PC-9 (cell line): ENCODE measurements at regions not wholly inside any gene's neighbourhood (a gene's known extent, or its start where the extent isn't known, plus 50 kb on each side); places are given as distances from the start of the nearest gene placed in this dataset.

Experiments
- BruUV-seq: library from RNA; stranded (reverse); fragments of 400-500 nt; replicated peaks from 2 replicates; lab custom pipeline; 2021; lab: Mats Ljungman, UMichigan
- CTCF ChIA-PET: fragments of 300-600 bp; sonication (Branson Sonifier 250); formaldehyde crosslinking; loops from one replicate; lab custom pipeline; 2022; ENCODE audit warnings: antibody characterized with exemption; lab: Charles Lee
- POLR2A ChIA-PET: fragments of 300-600 bp; sonication (Branson Sonifier 250); formaldehyde crosslinking; loops from one replicate; lab custom pipeline; 2022; ENCODE audit warnings: antibody characterized with exemption; ENCODE audit not compliant: unreplicated experiment; lab: Charles Lee
- DNase-seq, 2 experiments: peaks; one replicate each; pipeline versions ENCODE4 v3.0.0 to v3.0.0-alpha.2; 2015 to 2022; ENCODE audit warnings: mixed read lengths in 1 of 2
- H2AFZ ChIP-seq: fragments of 200-600 bp; sonication (generic); 2 replicates; pipeline ENCODE4 v1.8.1; 2017; ENCODE audit warnings: antibody characterized with exemption
- H3F3A ChIP-seq: fragments of 200-600 bp; sonication (generic); 2 replicates; pipeline ENCODE4 v1.8.1; 2017; ENCODE audit warnings: antibody characterized with exemption, mild to moderate bottlenecking, low read depth; ENCODE audit not compliant: insufficient read depth
- H3K27ac ChIP-seq: fragments of 200-600 bp; sonication (generic); 2 replicates; pipeline ENCODE4 v1.6.1; 2016; ENCODE audit warnings: mixed run types
- H3K27me3 ChIP-seq: fragments of 200-600 bp; sonication (generic); 2 replicates; pipeline ENCODE4 v1.6.1; 2016; ENCODE audit warnings: low read depth, mixed run types; ENCODE audit not compliant: insufficient read depth
- H3K36me3 ChIP-seq: fragments of 200-600 bp; sonication (generic); 2 replicates; pipeline ENCODE4 v1.6.1; 2016; ENCODE audit warnings: low read depth, mixed run types
- H3K4me1 ChIP-seq: fragments of 200-600 bp; sonication (generic); replicated peaks from 2 replicates; pipeline ENCODE4 v1.6.1; 2016; ENCODE audit warnings: mixed run types; ENCODE audit not compliant: insufficient read depth
- H3K4me2 ChIP-seq: fragments of 200-600 bp; sonication (generic); 2 replicates; pipeline ENCODE4 v1.6.1; 2017; ENCODE audit warnings: mixed run types
- H3K4me3 ChIP-seq: fragments of 200-600 bp; sonication (generic); 2 replicates; pipeline ENCODE4 v1.6.1; 2016; ENCODE audit warnings: mixed run types
- H3K79me2 ChIP-seq: fragments of 200-600 bp; sonication (generic); 2 replicates; pipeline ENCODE4 v1.6.1; 2017; ENCODE audit warnings: low read depth, mixed run types
- H3K9me2 ChIP-seq: fragments of 200-600 bp; sonication (generic); 2 replicates; pipeline ENCODE4 v1.8.1; 2017; ENCODE audit warnings: mild to moderate bottlenecking; ENCODE audit not compliant: insufficient read depth
- H3K9me3 ChIP-seq: fragments of 200-600 bp; sonication (generic); 2 replicates; pipeline ENCODE4 v1.8.1; 2016; ENCODE audit warnings: low read depth; ENCODE audit not compliant: insufficient read depth
- H4K20me1 ChIP-seq: fragments of 200-600 bp; sonication (generic); 2 replicates; pipeline ENCODE4 v1.8.1; 2017; ENCODE audit not compliant: insufficient read depth
- CTCF ChIP-seq: fragments of 200-600 bp; sonication (generic); conservative IDR thresholded peaks from 2 replicates; pipeline ENCODE4 v1.6.1; 2017; ENCODE audit warnings: mixed run types, antibody characterized with exemption, mild to moderate bottlenecking, moderate library complexity
- EZH2 ChIP-seq: fragments of 200-600 bp; sonication (generic); IDR thresholded peaks from 2 replicates; pipeline ENCODE4 v1.8.0; 2017; ENCODE audit warnings: antibody characterized with exemption, low read depth
- intact Hi-C: fragments of 100-400 bp; cut with micrococcal nuclease; formaldehyde crosslinking; loops from one replicate; pipeline ENCODE4 v1.10.0; 2022; ENCODE audit not compliant: unreplicated experiment

GRCh38 chrX:10972706-10973105, 138.4 kb upstream of the HCCS start:
- Histone ChIP-seq H3K27ac (no peak overlapping the region), H3K4me3 (no peak overlapping the region), H3K9me3 (no peaks in the 10 kb centered on the region), H3K4me1 (no peaks in the 10 kb centered on the region), H3K9me2 (no peaks in the 10 kb centered on the region), H3K27me3 (no peaks in the 10 kb centered on the region), H4K20me1 (no peaks in the 10 kb centered on the region), H3K4me2 (no peak overlapping the region), H2AFZ (no peak overlapping the region), H3K79me2 (no peaks in the 10 kb centered on the region), H3F3A (no peaks in the 10 kb centered on the region), H3K36me3 (no peaks in the 10 kb centered on the region)
- intact Hi-C loops = no loop called here
- no peak for TF ChIP-seq EZH2
- no peak for TF ChIP-seq CTCF
- ChIA-PET POLR2A (no interaction called here), CTCF (no interaction called here)
- no TSS peak for BruUV-seq
- no peak for DNase-seq

GRCh38 chrX:10974920-10975319, 136.2 kb upstream of the HCCS start:
- ChIA-PET POLR2A (no interaction called here), CTCF (no interaction called here)
- Histone ChIP-seq H3K79me2 (no peaks in the 10 kb centered on the region), H3K4me2 (no peak overlapping the region), H3K27me3 (no peaks in the 10 kb centered on the region), H3K27ac (no peak overlapping the region), H3F3A (no peaks in the 10 kb centered on the region), H2AFZ (no peak overlapping the region), H3K9me2 (no peaks in the 10 kb centered on the region), H3K36me3 (no peaks in the 10 kb centered on the region), H3K4me1 (no peaks in the 10 kb centered on the region), H3K4me3 (no peak overlapping the region), H3K9me3 (no peaks in the 10 kb centered on the region), H4K20me1 (no peaks in the 10 kb centered on the region)
- TF ChIP-seq CTCF = no peak
- no peak for TF ChIP-seq EZH2
- intact Hi-C loops = no loop called here
- DNase-seq = no peak
- no TSS peak for BruUV-seq

- Histone ChIP-seq H3K36me3 (no peaks in the 10 kb centered on the region), H4K20me1 (no peaks in the 10 kb centered on the region), H3K9me3 (no peaks in the 10 kb centered on the region), H3K4me3 (no peak overlapping the region), H2AFZ (no peak overlapping the region), H3K4me1 (no peaks in the 10 kb centered on the region), H3K4me2 (no peak overlapping the region), H3K9me2 (no peaks in the 10 kb centered on the region), H3F3A (no peaks in the 10 kb centered on the region), H3K27me3 (no peaks in the 10 kb centered on the region), H3K79me2 (no peaks in the 10 kb centered on the region), H3K27ac (no peak overlapping the region)
- DNase-seq = no peak
- no TSS peak for BruUV-seq
- ChIA-PET CTCF (no interaction called here), POLR2A (interaction anchor here (0.6 kb wide), 1 partner anchor 17 kb away, joined by 7 read pairs; no protein-coding TSS in a partner anchor)
- TF ChIP-seq EZH2 (no peak), CTCF (no peak)
- intact Hi-C loops = no loop called here
Measured at GRCh38 chrX:10979956-10980355, 131.2 kb upstream of the HCCS start.
